GM12872 (cell line): ENCODE measurements at regions not wholly inside any gene's neighbourhood (a gene's known extent, or its start where the extent isn't known, plus 50 kb on each side); places are given as distances from the start of the nearest gene placed in this dataset.

Experiments
- CTCF ChIP-seq: IDR thresholded peaks from 3 replicates; pipeline ENCODE4 v1.5.1; 2011; ENCODE audit warnings: low read depth, mild to moderate bottlenecking, low read length, moderate library complexity; ENCODE audit not compliant: insufficient read depth

GRCh38 chr11:79609511-79609910 is 168.7 kb upstream of the TENM4 start:
- TF ChIP-seq CTCF, result no peak

- no peak for TF ChIP-seq CTCF
Measured at GRCh38 chr11:79600711-79601110, 159.9 kb upstream of the TENM4 start.

GRCh38 chr11:79594834-79595233 is 154.0 kb upstream of the TENM4 start:
- TF ChIP-seq CTCF, result no peak

GRCh38 chr11:79592824-79593223 is 152.0 kb upstream of the TENM4 start:
- TF ChIP-seq CTCF, result no peak

GRCh38 chr11:79592406-79592805 is 151.6 kb upstream of the TENM4 start:
- no peak for TF ChIP-seq CTCF

- TF ChIP-seq CTCF, result no peak
Measured at GRCh38 chr11:79582434-79582833, 141.6 kb upstream of the TENM4 start.

GRCh38 chr11:79579063-79579462 is 138.2 kb upstream of the TENM4 start:
- TF ChIP-seq CTCF, result no peak

- no peak for TF ChIP-seq CTCF
Measured at GRCh38 chr11:79578116-79578515, 137.3 kb upstream of the TENM4 start.
